H1 (cell line): ENCODE measurements at regions not wholly inside any gene's neighbourhood (a gene's known extent, or its start where the extent isn't known, plus 50 kb on each side); places are given as distances from the start of the nearest gene placed in this dataset.

Experiments
- CTCF ChIA-PET: fragments of 300-600 bp; sonication (Branson Sonifier 250); formaldehyde crosslinking; loops from one replicate; lab custom pipeline; 2021; ENCODE audit not compliant: partially characterized antibody; lab: Charles Lee
- POLR2A ChIA-PET: fragments of 300-600 bp; sonication (Branson Sonifier 250); formaldehyde crosslinking; loops from one replicate; lab custom pipeline; 2021; ENCODE audit warnings: inconsistent platforms; ENCODE audit not compliant: partially characterized antibody; lab: Charles Lee
- DNase-seq, 2 experiments: peaks; one replicate each; pipeline versions ENCODE4 v3.0.0 to v3.0.0-alpha.2; 2010 to 2022; ENCODE audit warnings: low spot score in 2 of 2, low read depth in 1 of 2, mixed read lengths in 1 of 2
- FAIRE-seq: peaks from 2 replicates; lab custom pipeline; 2011; peaks lifted over from hg19 to GRCh38; lab: Jason Lieb, UNC
- H2AFZ ChIP-seq: 2 replicates; pipeline ENCODE4 v1.8.1; 2012; ENCODE audit warnings: low read length, inconsistent platforms
- H2AK5ac ChIP-seq: 2 replicates; pipeline ENCODE4 v1.6.1; 2013; ENCODE audit warnings: low read depth, low read length
- H2BK120ac ChIP-seq: replicated peaks from 2 replicates; pipeline ENCODE3; 2013; ENCODE audit warnings: low read depth, low read length, inconsistent platforms
- H2BK12ac ChIP-seq: 2 replicates; pipeline ENCODE4 v1.6.1; 2013; ENCODE audit warnings: low read depth, low read length
- H2BK15ac ChIP-seq: 2 replicates; pipeline ENCODE4 v1.6.1; 2013; ENCODE audit warnings: low read length
- H2BK20ac ChIP-seq: 2 replicates; pipeline ENCODE4 v1.6.1; 2013; ENCODE audit warnings: low read length
- H2BK5ac ChIP-seq: 2 replicates; pipeline ENCODE4 v1.6.1; 2013; ENCODE audit warnings: low read depth, low read length
- H3K14ac ChIP-seq: 2 replicates; pipeline ENCODE4 v1.6.1; 2013; ENCODE audit warnings: inconsistent platforms; ENCODE audit not compliant: insufficient read length
- H3K18ac ChIP-seq: 2 replicates; pipeline ENCODE4 v1.6.1; 2013; ENCODE audit warnings: low read length; ENCODE audit errors: extremely low read depth
- H3K23ac ChIP-seq: 2 replicates; pipeline ENCODE4 v1.6.1; 2013; ENCODE audit warnings: inconsistent platforms; ENCODE audit not compliant: insufficient read length
- H3K23me2 ChIP-seq: 2 replicates; pipeline ENCODE4 v1.6.1; 2013; ENCODE audit warnings: low read depth, low read length
- H3K27ac ChIP-seq: 2 replicates; pipeline ENCODE4 v1.6.1; 2011; ENCODE audit warnings: low read depth, low read length, inconsistent platforms
- H3K27me3 ChIP-seq, 4 experiments: replicated peaks in 1 of 4; 1 replicate in 1 of 4; 2 replicates in 3 of 4; pipeline versions ENCODE4 v1.6.1 to v1.8.1; 2011 to 2013; ENCODE audit warnings: low read length in 3 of 4, mild to moderate bottlenecking in 3 of 4, inconsistent platforms in 2 of 4, mixed read lengths in 2 of 4, moderate library complexity in 1 of 4; ENCODE audit not compliant: control insufficient read depth in 3 of 4, insufficient read depth in 3 of 4; ENCODE audit errors: extremely low read depth in 1 of 4
- H3K36me3 ChIP-seq, 4 experiments: 2 replicates each; pipeline versions ENCODE4 v1.6.1 to v1.8.1; 2011 to 2013; ENCODE audit warnings: mild to moderate bottlenecking in 4 of 4, low read length in 3 of 4, moderate library complexity in 2 of 4, control low read depth in 1 of 4, inconsistent platforms in 1 of 4; ENCODE audit not compliant: insufficient read depth in 4 of 4, control insufficient read depth in 2 of 4
- H3K4ac ChIP-seq: replicated peaks from 2 replicates; pipeline ENCODE3; 2013; ENCODE audit warnings: low read length, low read depth, mixed read lengths, inconsistent platforms; ENCODE audit not compliant: insufficient read length
- H3K4me1 ChIP-seq, 4 experiments: replicated peaks in 1 of 4; 1 replicate in 1 of 4; 2 replicates in 3 of 4; pipeline versions ENCODE4 v1.6.1 to v1.8.1; 2011 to 2013; ENCODE audit warnings: low read length in 3 of 4, inconsistent platforms in 2 of 4, mixed read lengths in 1 of 4; ENCODE audit not compliant: insufficient read depth in 4 of 4, control insufficient read depth in 3 of 4
- H3K4me2 ChIP-seq, 2 experiments: 2 replicates each; pipeline versions ENCODE4 v1.6.1 to v1.8.1; 2011 to 2013; ENCODE audit warnings: low read depth in 2 of 2, low read length in 2 of 2, control low read depth in 1 of 2, inconsistent platforms in 1 of 2, mild to moderate bottlenecking in 1 of 2; ENCODE audit not compliant: insufficient read depth in 1 of 2
- H3K4me3 ChIP-seq, 4 experiments: fragments of 200-600, 300-600 bp in 1 of 4; sonication (generic), shearing (Covaris generic), sonication (Bioruptor Twin) in 1 of 4; 2 replicates each; pipeline versions ENCODE4 v1.5.1 to v1.8.1; 2011 to 2016; ENCODE audit warnings: low read length in 4 of 4, low read depth in 3 of 4, control low read depth in 2 of 4, inconsistent platforms in 2 of 4, mild to moderate bottlenecking in 2 of 4, mixed read lengths in 1 of 4, moderate library complexity in 1 of 4; ENCODE audit not compliant: insufficient read depth in 2 of 4; ENCODE audit errors: extremely low read depth in 1 of 4
- H3K56ac ChIP-seq: replicated peaks from 2 replicates; pipeline ENCODE3; 2013; ENCODE audit warnings: low read depth, mild to moderate bottlenecking, mixed read lengths, low read length, inconsistent platforms; ENCODE audit not compliant: insufficient read length
- H3K79me1 ChIP-seq: 2 replicates; pipeline ENCODE4 v1.6.1; 2013; ENCODE audit warnings: low read depth, low read length, control low read depth
- H3K79me2 ChIP-seq, 2 experiments: 2 replicates each; pipeline versions ENCODE4 v1.6.1 to v1.8.1; 2012 to 2013; ENCODE audit warnings: low read length in 2 of 2, mild to moderate bottlenecking in 2 of 2, inconsistent platforms in 1 of 2; ENCODE audit not compliant: insufficient read depth in 2 of 2, control insufficient read depth in 1 of 2
- H3K9ac ChIP-seq, 4 experiments: replicated peaks in 1 of 4; 1 replicate in 1 of 4; 2 replicates in 3 of 4; pipeline versions ENCODE4 v1.6.1 to v1.8.1; 2011 to 2013; ENCODE audit warnings: low read depth in 3 of 4, low read length in 3 of 4, control low read depth in 2 of 4, mild to moderate bottlenecking in 2 of 4, moderate library complexity in 2 of 4, inconsistent platforms in 1 of 4; ENCODE audit errors: extremely low read depth in 1 of 4
- H3K9me3 ChIP-seq, 2 experiments: 2 replicates each; pipeline versions ENCODE4 v1.6.1 to v1.8.1; 2012 to 2013; ENCODE audit warnings: mild to moderate bottlenecking in 2 of 2, moderate library complexity in 2 of 2, control low read depth in 1 of 2, inconsistent platforms in 1 of 2, low read depth in 1 of 2, low read length in 1 of 2, mixed read lengths in 1 of 2; ENCODE audit not compliant: insufficient read depth in 2 of 2
- H4K20me1 ChIP-seq, 2 experiments: replicated peaks in 1 of 2; 2 replicates each; pipeline versions ENCODE3 to v1.8.1; 2011 to 2013; ENCODE audit warnings: inconsistent platforms in 2 of 2, low read length in 2 of 2, mild to moderate bottlenecking in 1 of 2; ENCODE audit not compliant: insufficient read depth in 2 of 2, control insufficient read depth in 1 of 2
- H4K5ac ChIP-seq: 2 replicates; pipeline ENCODE4 v1.6.1; 2013; ENCODE audit warnings: low read length, low read depth, mixed read lengths, inconsistent platforms; ENCODE audit not compliant: insufficient read length
- H4K8ac ChIP-seq: 2 replicates; pipeline ENCODE4 v1.8.0; 2013; ENCODE audit warnings: mild to moderate bottlenecking, moderate library complexity, low read length, inconsistent platforms; ENCODE audit not compliant: insufficient read depth; ENCODE audit errors: extremely low read depth
- H4K91ac ChIP-seq: replicated peaks from 2 replicates; pipeline ENCODE3; 2013; ENCODE audit warnings: low read length, mixed read lengths, inconsistent platforms; ENCODE audit not compliant: insufficient read length
- ATF3 ChIP-seq: IDR thresholded peaks from 2 replicates; pipeline ENCODE4 v1.6.1; 2011; ENCODE audit warnings: low read depth, mild to moderate bottlenecking, low read length; ENCODE audit not compliant: insufficient read depth
- TCF12 ChIP-seq: IDR thresholded peaks from 2 replicates; pipeline ENCODE4 v1.6.1; 2011; ENCODE audit warnings: low read depth, mild to moderate bottlenecking, low read length
- WGBS, 2 experiments: shearing (Covaris generic) in 1 of 2; methylation state at CpG; one replicate each; pipeline versions ENCODE4 v1.1.6 to v1.1.7; 2013 to 2015; ENCODE audit warnings: low lambda C conversion rate in 2 of 2, mixed read lengths in 2 of 2, inconsistent platforms in 1 of 2, low coverage in 1 of 2, missing lambda C conversion rate in 1 of 2; ENCODE audit not compliant: insufficient replicate concordance in 2 of 2, insufficient coverage in 1 of 2, insufficient read length in 1 of 2; ENCODE audit errors: extremely low coverage in 1 of 2, missing lambda C conversion rate in 1 of 2; 5-methylcytosine and 5-hydroxymethylcytosine counted together
- TF ChIP-seq, protein P1 (sequence below): IDR thresholded peaks from 2 replicates; pipeline ENCODE4 v1.6.1; 2012; ENCODE audit warnings: inconsistent platforms

GRCh38 chr18:72089432-72089831 is 454.7 kb downstream of the CBLN2 start:
- CTCF ChIA-PET: no interaction called here
- Histone ChIP-seq H2BK20ac (no peak overlapping the region), H3K23ac (no peak overlapping the region), H3K56ac (no peak overlapping the region), H4K20me1 (no peaks in the 10 kb centered on the region), H4K8ac (no peak overlapping the region), H3K4me1 (no peaks in the 10 kb centered on the region; a peak in 1 of 7 replicates), H2AK5ac (no peak overlapping the region), H2AFZ (no peak overlapping the region), H3K4me2 (no peak overlapping the region), H3K79me1 (no peaks in the 10 kb centered on the region)
- no peak for DNase-seq
- FAIRE-seq: no peak
- TF ChIP-seq, protein P1, sequence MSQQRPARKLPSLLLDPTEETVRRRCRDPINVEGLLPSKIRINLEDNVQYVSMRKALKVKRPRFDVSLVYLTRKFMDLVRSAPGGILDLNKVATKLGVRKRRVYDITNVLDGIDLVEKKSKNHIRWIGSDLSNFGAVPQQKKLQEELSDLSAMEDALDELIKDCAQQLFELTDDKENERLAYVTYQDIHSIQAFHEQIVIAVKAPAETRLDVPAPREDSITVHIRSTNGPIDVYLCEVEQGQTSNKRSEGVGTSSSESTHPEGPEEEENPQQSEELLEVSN: no peak
- TF ChIP-seq ATF3: no peak
- TF ChIP-seq TCF12: no peak
- TF ChIP-seq, all 59 proteins: peak for 0
- no peak overlapping the region for H3K9ac ChIP-seq
- H3K23me2 ChIP-seq: no peaks in the 10 kb centered on the region
- no peak overlapping the region for H3K14ac ChIP-seq
- no peak overlapping the region for H3K4ac ChIP-seq
- H3K18ac ChIP-seq: no peak overlapping the region
- H2BK120ac ChIP-seq: no peak overlapping the region
- H3K9me3 ChIP-seq: peaks cover 9 to 25% of the 10 kb centered on the region in 2 experiments; a peak in 3 of 4 replicates
- no peak overlapping the region for H4K91ac ChIP-seq
- H2BK12ac ChIP-seq: no peak overlapping the region
- POLR2A ChIA-PET: no interaction called here
- H3K27ac ChIP-seq: no peak overlapping the region
- no peak overlapping the region for H2BK15ac ChIP-seq
- no peak overlapping the region for H3K4me3 ChIP-seq
- no peak overlapping the region for H4K5ac ChIP-seq
- H3K36me3 ChIP-seq: no peaks in the 10 kb centered on the region
- WGBS, 2 experiments: 66% methylated on average over 3 of the region's 3 CpGs; no CpG with 5 or more reads in 1 of the 2 experiments
- no peak overlapping the region for H2BK5ac ChIP-seq
- no peaks in the 10 kb centered on the region for H3K79me2 ChIP-seq
- peaks cover 0 to 2% (median 0%) of the 10 kb centered on the region in 4 experiments; a peak in 1 of 7 replicates for H3K27me3 ChIP-seq
